ENCODE measurements at regions not wholly inside any gene's neighbourhood (a gene's known extent, or its start where the extent isn't known, plus 50 kb on each side); places are given as distances from the start of the nearest gene placed in this dataset.

GRCh38 chr6:84361372-84362192 lies 134.1 kb upstream of the CEP162 start:
- ATAC-seq (ENCODE audit: poor library complexity): no peak
- CTCF ChIA-PET: no interaction called here

GRCh38 chr6:84360039-84360438 lies 132.6 kb upstream of the CEP162 start:
- Histone ChIP-seq H3K27me3 (ENCODE audit: control insufficient read depth in 1 of 2, insufficient read depth in 2 of 2, low read length in 2 of 2) (no peaks in the 10 kb centered on the region), H3K27ac (ENCODE audit: low read depth in 1 of 2, low read length in 2 of 2) (no peak overlapping the region), H3K36me3 (ENCODE audit: insufficient read depth, low read length) (no peaks in the 10 kb centered on the region), H3K4me1 (ENCODE audit: insufficient read depth, low read length) (no peaks in the 10 kb centered on the region), H3K9me3 (ENCODE audit: control insufficient read depth in 1 of 2, insufficient read depth in 1 of 2, low read length in 2 of 2) (no peaks in the 10 kb centered on the region), H3K4me3 (ENCODE audit: low read length) (no peak overlapping the region)
- ChIA-PET CTCF (no interaction called here), POLR2A (no interaction called here)
- H3K27ac Mint-ChIP-seq: no peak overlapping the region
- H3K27me3 Mint-ChIP-seq: no peaks in the 10 kb centered on the region
- DNase-seq (no peak), ATAC-seq (ENCODE audit: poor library complexity) (no peak)
- H3K9me3 Mint-ChIP-seq: peaks cover 2% of the 10 kb centered on the region
- H3K36me3 Mint-ChIP-seq (ENCODE audit: low read depth): no peaks in the 10 kb centered on the region
- intact Hi-C loops (cut with DNase I, micrococcal nuclease): no loop called here
- no peaks in the 10 kb centered on the region for H3K4me1 Mint-ChIP-seq (ENCODE audit: low read depth)
- no peak overlapping the region for H3K4me3 Mint-ChIP-seq
- no peak for TF ChIP-seq CTCF (IDR thresholded peaks at IDR 0.05)

More at GRCh38 chr6:84361372-84362192, 134.1 kb upstream of the CEP162 start:
- Histone ChIP-seq H3K4me3 (ENCODE audit: low read length) (no peak overlapping the region), H3K27ac (ENCODE audit: low read depth in 1 of 2, low read length in 2 of 2) (no peak overlapping the region), H3K4me1 (ENCODE audit: insufficient read depth, low read length) (no peaks in the 10 kb centered on the region), H3K27me3 (ENCODE audit: control insufficient read depth in 1 of 2, insufficient read depth in 2 of 2, low read length in 2 of 2) (no peaks in the 10 kb centered on the region), H3K9me3 (ENCODE audit: control insufficient read depth in 1 of 2, insufficient read depth in 1 of 2, low read length in 2 of 2) (no peaks in the 10 kb centered on the region), H3K36me3 (ENCODE audit: insufficient read depth, low read length) (no peaks in the 10 kb centered on the region)
- TF ChIP-seq CTCF (IDR thresholded peaks at IDR 0.05): no peak
- Mint-ChIP-seq H3K27ac (no peak overlapping the region), H3K9me3 (peaks cover 2% of the 10 kb centered on the region), H3K36me3 (ENCODE audit: low read depth) (no peaks in the 10 kb centered on the region), H3K4me3 (no peak overlapping the region), H3K4me1 (ENCODE audit: low read depth) (no peaks in the 10 kb centered on the region), H3K27me3 (no peaks in the 10 kb centered on the region)
- no peak for DNase-seq
- intact Hi-C loops (cut with DNase I, micrococcal nuclease): no loop called here
- POLR2A ChIA-PET: no interaction called here

GRCh38 chr6:84358581-84358980 lies 131.1 kb upstream of the CEP162 start:
- Histone ChIP-seq H3K4me3 (ENCODE audit: low read length) (no peak overlapping the region), H3K4me1 (ENCODE audit: insufficient read depth, low read length) (no peaks in the 10 kb centered on the region), H3K27ac (ENCODE audit: low read depth in 1 of 2, low read length in 2 of 2) (no peak overlapping the region), H3K27me3 (ENCODE audit: control insufficient read depth in 1 of 2, insufficient read depth in 2 of 2, low read length in 2 of 2) (no peaks in the 10 kb centered on the region), H3K9me3 (ENCODE audit: control insufficient read depth in 1 of 2, insufficient read depth in 1 of 2, low read length in 2 of 2) (no peaks in the 10 kb centered on the region), H3K36me3 (ENCODE audit: insufficient read depth, low read length) (no peaks in the 10 kb centered on the region)
- CTCF ChIA-PET: no interaction called here
- ATAC-seq (ENCODE audit: poor library complexity) (no peak), DNase-seq (no peak)
- H3K36me3 Mint-ChIP-seq (ENCODE audit: low read depth): no peaks in the 10 kb centered on the region
- no peak overlapping the region for H3K4me3 Mint-ChIP-seq
- POLR2A ChIA-PET: no interaction called here
- H3K4me1 Mint-ChIP-seq (ENCODE audit: low read depth): no peaks in the 10 kb centered on the region
- H3K27me3 Mint-ChIP-seq: no peaks in the 10 kb centered on the region
- peaks cover 2% of the 10 kb centered on the region for H3K9me3 Mint-ChIP-seq
- no peak for TF ChIP-seq CTCF (IDR thresholded peaks at IDR 0.05)
- H3K27ac Mint-ChIP-seq: no peak overlapping the region
- intact Hi-C loops (cut with DNase I, micrococcal nuclease): no loop called here
